ENCODE measurements at regions not wholly inside any gene's neighbourhood (a gene's known extent, or its start where the extent isn't known, plus 50 kb on each side); places are given as distances from the start of the nearest gene placed in this dataset.

DNA sequence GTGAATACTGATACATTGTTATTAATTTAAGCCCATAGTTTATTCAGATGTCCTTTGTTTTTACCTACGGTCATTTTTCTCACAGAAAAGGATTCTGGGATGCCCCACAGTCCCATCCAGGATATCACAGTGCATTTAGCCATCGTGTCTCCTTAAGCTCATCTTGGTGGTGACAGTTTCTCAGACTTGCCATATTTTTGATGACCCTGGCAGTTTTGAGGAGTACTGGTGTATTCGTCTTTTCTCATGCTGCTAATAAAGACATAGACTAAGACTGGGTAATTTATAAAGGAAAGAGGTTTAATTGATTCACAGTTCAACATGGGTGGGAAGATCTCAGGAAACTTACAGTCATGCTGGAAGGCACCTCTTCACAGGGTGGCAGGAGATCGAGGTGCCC, 295.9 kb upstream of the CDH4 start:
- H3K4me3 ChIP-seq (ENCODE audit: low read depth, low read length) = no peak overlapping the region
- FAIRE-seq (no peak), DNase-seq (ENCODE audit: low read depth) (no peak)
- no peaks in the 10 kb centered on the region for H3K36me3 ChIP-seq (ENCODE audit: control insufficient read depth, insufficient read depth, low read length)
- TF ChIP-seq, protein P1, sequence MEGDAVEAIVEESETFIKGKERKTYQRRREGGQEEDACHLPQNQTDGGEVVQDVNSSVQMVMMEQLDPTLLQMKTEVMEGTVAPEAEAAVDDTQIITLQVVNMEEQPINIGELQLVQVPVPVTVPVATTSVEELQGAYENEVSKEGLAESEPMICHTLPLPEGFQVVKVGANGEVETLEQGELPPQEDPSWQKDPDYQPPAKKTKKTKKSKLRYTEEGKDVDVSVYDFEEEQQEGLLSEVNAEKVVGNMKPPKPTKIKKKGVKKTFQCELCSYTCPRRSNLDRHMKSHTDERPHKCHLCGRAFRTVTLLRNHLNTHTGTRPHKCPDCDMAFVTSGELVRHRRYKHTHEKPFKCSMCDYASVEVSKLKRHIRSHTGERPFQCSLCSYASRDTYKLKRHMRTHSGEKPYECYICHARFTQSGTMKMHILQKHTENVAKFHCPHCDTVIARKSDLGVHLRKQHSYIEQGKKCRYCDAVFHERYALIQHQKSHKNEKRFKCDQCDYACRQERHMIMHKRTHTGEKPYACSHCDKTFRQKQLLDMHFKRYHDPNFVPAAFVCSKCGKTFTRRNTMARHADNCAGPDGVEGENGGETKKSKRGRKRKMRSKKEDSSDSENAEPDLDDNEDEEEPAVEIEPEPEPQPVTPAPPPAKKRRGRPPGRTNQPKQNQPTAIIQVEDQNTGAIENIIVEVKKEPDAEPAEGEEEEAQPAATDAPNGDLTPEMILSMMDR (IDR thresholded peaks at IDR 0.05; ENCODE audit: insufficient read depth, low read length, severe bottlenecking) = no peak
- H3K27me3 ChIP-seq (ENCODE audit: control insufficient read depth, insufficient read depth, low read length) = no peaks in the 10 kb centered on the region

DNA sequence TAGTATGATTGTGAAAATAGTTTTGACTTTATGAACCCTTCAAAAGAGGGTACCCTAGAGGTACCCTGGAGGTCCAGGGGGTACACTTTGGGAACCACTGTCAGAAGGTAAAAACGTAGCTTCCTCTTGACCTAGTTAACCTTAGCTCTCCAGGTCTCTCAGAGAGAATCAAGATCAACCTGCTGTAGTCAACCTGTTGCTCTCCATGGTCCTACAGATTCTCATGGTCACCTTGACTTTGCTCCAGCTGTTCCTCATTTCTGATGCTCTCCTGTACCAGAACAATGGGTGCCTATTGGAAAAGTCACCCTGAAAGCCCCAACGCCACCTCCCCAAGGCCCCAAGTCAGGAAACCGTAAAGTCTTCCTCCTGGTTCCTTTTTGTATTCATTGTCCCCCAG, 294.4 kb upstream of the CDH4 start:
- Histone ChIP-seq H3K27me3 (ENCODE audit: control insufficient read depth, insufficient read depth, low read length) (no peaks in the 10 kb centered on the region), H3K36me3 (ENCODE audit: control insufficient read depth, insufficient read depth, low read length) (no peaks in the 10 kb centered on the region), H3K4me3 (ENCODE audit: low read depth, low read length) (no peak overlapping the region)
- DNase-seq (ENCODE audit: low read depth) = no peak
- FAIRE-seq = no peak
- TF ChIP-seq, protein P1 (IDR thresholded peaks at IDR 0.05; ENCODE audit: insufficient read depth, low read length, severe bottlenecking) = no peak

DNA sequence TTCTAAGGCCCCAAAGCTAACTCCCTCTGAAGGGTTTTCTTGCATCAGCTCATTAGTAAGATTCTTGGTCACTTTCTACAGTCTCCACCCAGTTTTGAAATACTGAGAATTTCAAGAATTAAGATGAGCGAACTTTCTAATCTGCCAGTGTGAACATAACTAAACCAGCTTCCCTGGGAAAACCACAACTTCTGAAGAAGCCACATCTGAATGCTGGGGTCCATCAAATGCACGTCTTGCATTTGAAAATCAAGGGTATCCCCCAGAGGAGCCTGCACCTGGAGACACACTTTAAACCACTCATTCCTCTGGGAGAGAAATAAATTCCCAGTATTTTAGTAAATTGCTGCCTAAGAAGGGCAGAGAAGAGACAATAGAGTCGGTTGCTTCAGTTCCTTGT, 292.1 kb upstream of the CDH4 start:
- no peak for FAIRE-seq
- Histone ChIP-seq H3K36me3 (ENCODE audit: control insufficient read depth, insufficient read depth, low read length) (no peaks in the 10 kb centered on the region), H3K27me3 (ENCODE audit: control insufficient read depth, insufficient read depth, low read length) (no peaks in the 10 kb centered on the region), H3K4me3 (ENCODE audit: low read depth, low read length) (no peak overlapping the region)
- DNase-seq (ENCODE audit: low read depth) = no peak
- TF ChIP-seq, protein P1 (IDR thresholded peaks at IDR 0.05; ENCODE audit: insufficient read depth, low read length, severe bottlenecking) = no peak

DNA sequence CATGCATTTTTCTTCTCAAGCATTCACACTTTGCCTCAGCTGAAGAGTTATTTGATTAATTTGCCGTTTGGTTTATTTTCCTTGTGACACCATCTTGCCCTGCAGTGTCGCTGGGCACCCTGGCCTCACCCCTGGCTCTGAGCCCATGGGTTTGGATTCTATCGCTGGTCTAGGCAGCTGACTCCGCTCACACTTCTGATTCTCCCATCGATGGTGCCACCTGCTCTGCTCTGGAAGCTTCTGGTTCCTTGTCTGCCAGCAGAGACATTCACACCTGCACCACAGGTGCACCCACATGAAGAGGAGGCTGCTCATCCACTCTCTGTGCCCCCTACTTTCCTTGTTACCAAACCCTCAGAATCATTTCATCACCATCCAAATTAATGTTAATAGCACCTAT, 291.6 kb upstream of the CDH4 start:
- Histone ChIP-seq H3K36me3 (ENCODE audit: control insufficient read depth, insufficient read depth, low read length) (no peaks in the 10 kb centered on the region), H3K27me3 (ENCODE audit: control insufficient read depth, insufficient read depth, low read length) (no peaks in the 10 kb centered on the region), H3K4me3 (ENCODE audit: low read depth, low read length) (no peak overlapping the region)
- FAIRE-seq (no peak), DNase-seq (ENCODE audit: low read depth) (no peak)
- TF ChIP-seq, protein P1 (IDR thresholded peaks at IDR 0.05; ENCODE audit: insufficient read depth, low read length, severe bottlenecking) = no peak

DNA sequence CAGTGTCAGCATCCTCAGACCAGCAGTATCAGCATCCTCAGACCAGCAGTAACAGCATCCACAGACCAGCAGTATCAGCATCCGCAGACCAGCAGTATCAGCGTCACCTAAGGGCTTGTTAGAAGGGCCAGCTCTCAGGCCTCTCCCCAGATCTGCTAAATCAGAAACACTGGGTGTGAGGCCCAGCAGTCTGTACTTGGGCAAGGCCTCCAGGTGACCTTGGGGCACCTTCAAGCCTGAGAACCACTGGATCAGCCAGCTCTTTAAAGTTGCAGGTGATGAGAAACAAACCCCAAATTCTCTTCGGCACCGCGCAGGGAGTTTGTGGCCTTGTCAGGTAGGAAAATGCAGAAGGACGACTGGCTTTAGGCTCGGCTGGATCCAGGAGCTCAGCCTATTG, 290.5 kb upstream of the CDH4 start:
- no peak overlapping the region for H3K4me3 ChIP-seq (ENCODE audit: low read depth, low read length)
- no peak for DNase-seq (ENCODE audit: low read depth)
- no peaks in the 10 kb centered on the region for H3K36me3 ChIP-seq (ENCODE audit: control insufficient read depth, insufficient read depth, low read length)
- TF ChIP-seq, protein P1 (IDR thresholded peaks at IDR 0.05; ENCODE audit: insufficient read depth, low read length, severe bottlenecking) = no peak
- no peaks in the 10 kb centered on the region for H3K27me3 ChIP-seq (ENCODE audit: control insufficient read depth, insufficient read depth, low read length)
- no peak for FAIRE-seq

DNA sequence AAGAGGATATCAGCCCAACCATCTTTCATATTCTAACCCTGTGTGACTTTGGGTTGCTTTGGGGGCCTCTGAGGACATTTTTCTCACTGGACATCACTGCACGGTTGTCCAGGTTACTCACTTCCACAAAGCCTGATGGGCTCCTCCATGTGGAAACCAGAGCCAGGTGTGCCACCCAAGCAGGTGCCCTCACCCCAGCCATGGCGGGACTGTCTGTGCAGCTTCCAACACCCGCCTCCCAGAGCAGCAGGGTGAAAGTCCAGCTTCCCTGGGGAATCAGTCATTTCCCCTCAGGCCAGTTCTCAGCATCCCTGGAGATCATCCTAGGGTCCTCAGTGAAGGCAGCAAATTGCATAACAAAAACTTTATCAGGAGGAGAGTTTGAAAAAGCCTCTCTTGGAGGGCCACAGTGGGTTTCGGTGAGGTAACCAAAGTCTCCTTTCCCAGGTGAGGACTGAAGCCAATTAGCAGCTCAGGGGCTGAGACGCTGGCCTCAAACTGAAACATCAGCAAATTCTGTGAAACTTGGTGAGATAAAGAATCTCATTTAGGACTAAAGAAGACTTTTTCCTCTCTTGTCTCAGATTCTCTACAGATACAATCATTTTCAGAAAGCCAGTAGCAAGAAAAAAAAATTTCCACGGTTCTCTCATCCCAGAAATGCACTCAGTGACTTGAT, 289.6 kb upstream of the CDH4 start:
- DNase-seq (ENCODE audit: low read depth) (no peak), FAIRE-seq (no peak)
- Histone ChIP-seq H3K27me3 (ENCODE audit: control insufficient read depth, insufficient read depth, low read length) (no peaks in the 10 kb centered on the region), H3K4me3 (ENCODE audit: low read depth, low read length) (no peak overlapping the region), H3K36me3 (ENCODE audit: control insufficient read depth, insufficient read depth, low read length) (no peaks in the 10 kb centered on the region)
- TF ChIP-seq, protein P1 (IDR thresholded peaks at IDR 0.05; ENCODE audit: insufficient read depth, low read length, severe bottlenecking) = no peak
